Endothelial cell of umbilical vein (primary cell): ENCODE measurements at regions not wholly inside any gene's neighbourhood (a gene's known extent, or its start where the extent isn't known, plus 50 kb on each side); places are given as distances from the start of the nearest gene placed in this dataset.

ENCODE experiments used
- BruUV-seq: library from RNA; stranded (reverse); fragments of 400-500 nt; replicated peaks from 2 replicates; lab custom pipeline; 2021; lab: Mats Ljungman, UMichigan
- CTCF ChIA-PET: fragments of 300-600, 350-600 bp; sonication (Branson Sonifier 250); formaldehyde crosslinking; loops from one replicate; lab custom pipeline; 2021; ENCODE audit warnings: antibody characterized with exemption, inconsistent platforms; lab: Charles Lee
- POLR2A ChIA-PET: fragments of 300-600, 350-600 bp; sonication (Branson Sonifier 250); formaldehyde crosslinking; loops from one replicate; lab custom pipeline; 2021; ENCODE audit warnings: antibody characterized with exemption, inconsistent platforms; lab: Charles Lee
- DNase-seq: peaks from one replicate; pipeline ENCODE4 v3.0.0-alpha.2; 2011; ENCODE audit warnings: low read depth, low spot score
- FAIRE-seq: peaks from 2 replicates; lab custom pipeline; 2011; peaks lifted over from hg19 to GRCh38; lab: Jason Lieb, UNC
- H2AFZ ChIP-seq: 2 replicates; pipeline ENCODE4 v1.6.0; 2012; ENCODE audit warnings: low read depth, low read length, control low read depth, inconsistent platforms
- H3K27ac ChIP-seq: 2 replicates; pipeline ENCODE4 v1.5.1; 2011; ENCODE audit warnings: low read depth, mild to moderate bottlenecking, control low read depth, low read length, moderate library complexity; ENCODE audit not compliant: insufficient read depth
- H3K27me3 ChIP-seq, 2 experiments: 2 replicates each; pipeline versions ENCODE4 v1.6.0 to v1.6.1; 2011; ENCODE audit warnings: low read length in 2 of 2, mixed read lengths in 1 of 2; ENCODE audit not compliant: control insufficient read depth in 2 of 2, insufficient read depth in 2 of 2
- H3K36me3 ChIP-seq, 2 experiments: 2 replicates in 1 of 2; 3 replicates in 1 of 2; pipeline ENCODE4 v1.5.1; 2011; ENCODE audit warnings: low read length in 2 of 2, mild to moderate bottlenecking in 1 of 2, moderate library complexity in 1 of 2; ENCODE audit not compliant: control insufficient read depth in 2 of 2, insufficient read depth in 2 of 2; ENCODE audit errors: extremely low read depth in 1 of 2
- H3K4me1 ChIP-seq: 3 replicates; pipeline ENCODE4 v1.5.1; 2011; ENCODE audit warnings: mild to moderate bottlenecking, low read length; ENCODE audit not compliant: control insufficient read depth, insufficient read depth; ENCODE audit errors: extremely low read depth
- H3K4me2 ChIP-seq: 2 replicates; pipeline ENCODE4 v1.6.1; 2011; ENCODE audit warnings: low read length, control low read depth, mixed read lengths; ENCODE audit not compliant: insufficient read depth
- H3K4me3 ChIP-seq, 3 experiments: fragments of 200-600 bp in 1 of 3; sonication (generic), shearing (Covaris generic) in 1 of 3; replicated peaks in 1 of 3; 2 replicates each; pipeline ENCODE4 v1.5.1; 2011 to 2016; ENCODE audit warnings: control low read depth in 3 of 3, low read length in 3 of 3, mild to moderate bottlenecking in 2 of 3, inconsistent platforms in 1 of 3, low read depth in 1 of 3, moderate library complexity in 1 of 3; ENCODE audit not compliant: insufficient read depth in 1 of 3
- H3K79me2 ChIP-seq: 2 replicates; pipeline ENCODE4 v1.6.0; 2012; ENCODE audit warnings: low read length, inconsistent platforms; ENCODE audit not compliant: control insufficient read depth, insufficient read depth
- H3K9ac ChIP-seq: replicated peaks from 2 replicates; pipeline ENCODE3; 2011; ENCODE audit warnings: low read length, control low read depth; ENCODE audit not compliant: insufficient read depth; ENCODE audit errors: extremely low read depth
- H3K9me1 ChIP-seq: replicated peaks from 3 replicates; pipeline ENCODE4 v1.6.0; 2011; ENCODE audit warnings: mild to moderate bottlenecking, low read length; ENCODE audit not compliant: control insufficient read depth, insufficient read depth; ENCODE audit errors: extremely low read depth
- H3K9me3 ChIP-seq: replicated peaks from 2 replicates; pipeline ENCODE4 v1.5.1; 2012; ENCODE audit warnings: low read length, inconsistent platforms; ENCODE audit not compliant: control insufficient read depth, insufficient read depth
- H4K20me1 ChIP-seq: replicated peaks from 2 replicates; pipeline ENCODE3; 2011; ENCODE audit warnings: mild to moderate bottlenecking, low read length; ENCODE audit not compliant: control insufficient read depth, insufficient read depth; ENCODE audit errors: extremely low read depth
- EZH2 ChIP-seq: IDR thresholded peaks from 2 replicates; pipeline ENCODE4 v1.6.1; 2012; ENCODE audit warnings: borderline replicate concordance, low read depth, mild to moderate bottlenecking, moderate library complexity, low read length, inconsistent platforms; ENCODE audit not compliant: severe bottlenecking
- FOS ChIP-seq: IDR thresholded peaks from 2 replicates; pipeline ENCODE4 v1.6.1; 2011; ENCODE audit warnings: mild to moderate bottlenecking, low read length, moderate library complexity, borderline replicate concordance; ENCODE audit not compliant: insufficient read depth
- GATA2 ChIP-seq: IDR thresholded peaks from 2 replicates; pipeline ENCODE4 v1.7.0; 2011; ENCODE audit warnings: low read depth, mild to moderate bottlenecking, moderate library complexity, mixed read lengths, low read length; ENCODE audit not compliant: insufficient read length, insufficient read depth
- MYC ChIP-seq: IDR thresholded peaks from one replicate; pipeline ENCODE4 v1.6.1; 2011; ENCODE audit warnings: mild to moderate bottlenecking, low read depth, low read length
- POLR2A ChIP-seq: IDR thresholded peaks from 2 replicates; pipeline ENCODE4 v1.6.1; 2012; ENCODE audit warnings: low read depth, mild to moderate bottlenecking, control low read depth, low read length
- POLR2AphosphoS5 ChIP-seq: IDR thresholded peaks from 2 replicates; pipeline ENCODE4 v1.6.1; 2012; ENCODE audit warnings: low read depth, mild to moderate bottlenecking, control low read depth, low read length, moderate library complexity; ENCODE audit not compliant: insufficient read depth
- dilution Hi-C: fragments of 300-500 bp; cut with MboI; formaldehyde crosslinking; loops from one replicate; pipeline ENCODE4 v1.15.0; 2019; ENCODE audit warnings: low sequenced_read_pairs; ENCODE audit not compliant: extremely low pct_ligation_motif_present
- intact Hi-C: fragments of 100-400 bp; cut with micrococcal nuclease; formaldehyde crosslinking; loops from one replicate; pipeline ENCODE4 v1.10.0; 2022
- TF ChIP-seq, protein P1 (sequence below), 2 donors: IDR thresholded peaks; 1 replicate in 1 of 2; 2 replicates in 1 of 2; pipeline ENCODE4 v1.5.1; 2011; ENCODE audit warnings: low read length in 2 of 2, mild to moderate bottlenecking in 2 of 2, moderate library complexity in 2 of 2, control low read depth in 1 of 2, inconsistent platforms in 1 of 2, low read depth in 1 of 2; ENCODE audit not compliant: insufficient read depth in 1 of 2; ENCODE audit errors: extremely low read depth in 1 of 2
- TF ChIP-seq, protein P2 (sequence below): IDR thresholded peaks from 2 replicates; pipeline ENCODE4 v1.6.1; 2011; ENCODE audit not compliant: insufficient read depth, insufficient read length

DNA sequence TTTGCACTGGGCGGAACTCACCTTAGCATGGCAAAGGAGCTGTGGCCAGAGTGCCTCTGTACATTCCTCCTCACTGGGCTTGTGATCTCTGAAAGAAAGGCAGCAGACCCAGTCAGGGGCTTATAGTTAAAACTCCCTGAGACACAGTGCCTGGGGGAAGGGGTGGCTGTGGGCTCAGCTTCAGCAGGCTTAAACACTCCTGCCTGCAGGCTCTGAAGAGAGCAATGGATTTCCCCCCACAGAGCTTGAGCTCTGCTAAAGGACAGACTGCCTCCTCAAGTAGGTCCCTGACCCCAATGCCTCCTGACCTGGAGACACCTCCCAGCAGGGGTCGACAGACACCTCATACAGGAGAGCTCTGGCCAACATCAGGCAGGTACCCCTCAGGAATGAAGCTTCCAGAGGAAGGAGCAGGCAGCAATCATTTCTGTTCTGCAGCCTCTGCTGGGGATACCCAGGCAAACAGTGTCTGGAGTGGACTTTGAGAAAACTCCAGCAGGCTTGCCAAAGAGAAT lies 327.5 kb upstream of the SLC16A7 start:
- Histone ChIP-seq H3K27me3 (no peaks in the 10 kb centered on the region), H2AFZ (no peak overlapping the region), H3K9ac (no peak overlapping the region), H3K9me1 (no peaks in the 10 kb centered on the region), H3K79me2 (no peaks in the 10 kb centered on the region), H3K27ac (no peak overlapping the region), H3K4me3 (no peak overlapping the region), H3K4me1 (no peaks in the 10 kb centered on the region), H3K4me2 (no peak overlapping the region), H3K9me3 (no peaks in the 10 kb centered on the region), H4K20me1 (no peaks in the 10 kb centered on the region), H3K36me3 (no peaks in the 10 kb centered on the region)
- dilution Hi-C loops = no loop called here
- FAIRE-seq (no peak), DNase-seq (no peak)
- intact Hi-C loops = no loop called here
- POLR2A ChIA-PET = no interaction called here
- TF ChIP-seq FOS (no peak), GATA2 (no peak), EZH2 (no peak), POLR2A (no peak), POLR2AphosphoS5 (no peak), MYC (no peak)
- TF ChIP-seq, protein P1, sequence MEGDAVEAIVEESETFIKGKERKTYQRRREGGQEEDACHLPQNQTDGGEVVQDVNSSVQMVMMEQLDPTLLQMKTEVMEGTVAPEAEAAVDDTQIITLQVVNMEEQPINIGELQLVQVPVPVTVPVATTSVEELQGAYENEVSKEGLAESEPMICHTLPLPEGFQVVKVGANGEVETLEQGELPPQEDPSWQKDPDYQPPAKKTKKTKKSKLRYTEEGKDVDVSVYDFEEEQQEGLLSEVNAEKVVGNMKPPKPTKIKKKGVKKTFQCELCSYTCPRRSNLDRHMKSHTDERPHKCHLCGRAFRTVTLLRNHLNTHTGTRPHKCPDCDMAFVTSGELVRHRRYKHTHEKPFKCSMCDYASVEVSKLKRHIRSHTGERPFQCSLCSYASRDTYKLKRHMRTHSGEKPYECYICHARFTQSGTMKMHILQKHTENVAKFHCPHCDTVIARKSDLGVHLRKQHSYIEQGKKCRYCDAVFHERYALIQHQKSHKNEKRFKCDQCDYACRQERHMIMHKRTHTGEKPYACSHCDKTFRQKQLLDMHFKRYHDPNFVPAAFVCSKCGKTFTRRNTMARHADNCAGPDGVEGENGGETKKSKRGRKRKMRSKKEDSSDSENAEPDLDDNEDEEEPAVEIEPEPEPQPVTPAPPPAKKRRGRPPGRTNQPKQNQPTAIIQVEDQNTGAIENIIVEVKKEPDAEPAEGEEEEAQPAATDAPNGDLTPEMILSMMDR (IDR thresholded peaks at IDR 0.05; ENCODE audit: extremely low read depth in 1 of 2, insufficient read depth in 1 of 2, low read depth in 1 of 2, low read length in 2 of 2) = no peak
- TF ChIP-seq, protein P2, sequence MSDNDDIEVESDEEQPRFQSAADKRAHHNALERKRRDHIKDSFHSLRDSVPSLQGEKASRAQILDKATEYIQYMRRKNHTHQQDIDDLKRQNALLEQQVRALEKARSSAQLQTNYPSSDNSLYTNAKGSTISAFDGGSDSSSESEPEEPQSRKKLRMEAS = no peak
- no TSS peak for BruUV-seq
- CTCF ChIA-PET = no interaction called here
